Karpas-422 (cell line): ENCODE measurements at regions not wholly inside any gene's neighbourhood (a gene's known extent, or its start where the extent isn't known, plus 50 kb on each side); places are given as distances from the start of the nearest gene placed in this dataset.

Experiments used
- DNase-seq: peaks from one replicate; pipeline ENCODE4 v3.0.0-alpha.2; 2015
- H2AFZ ChIP-seq: fragments of 200-600 bp; sonication (generic); 2 replicates; pipeline ENCODE4 v1.6.1; 2014; ENCODE audit warnings: antibody characterized with exemption, low read length, mixed read lengths
- H3K27ac ChIP-seq: fragments of 200-600 bp; sonication (generic); 2 replicates; pipeline ENCODE4 v1.5.1; 2014; ENCODE audit warnings: mild to moderate bottlenecking, low read length, moderate library complexity
- H3K27me3 ChIP-seq: fragments of 200-600 bp; sonication (generic); 2 replicates; pipeline ENCODE4 v1.6.1; 2014; ENCODE audit warnings: low read length, mixed read lengths
- H3K36me3 ChIP-seq: fragments of 200-600 bp; sonication (generic); 2 replicates; pipeline ENCODE4 v1.6.1; 2014; ENCODE audit warnings: low read length, mixed read lengths; ENCODE audit not compliant: insufficient read depth
- H3K4me1 ChIP-seq: fragments of 200-600 bp; sonication (generic); 2 replicates; pipeline ENCODE4 v1.6.1; 2014; ENCODE audit warnings: mild to moderate bottlenecking, low read length, mixed read lengths
- H3K4me2 ChIP-seq: fragments of 200-600 bp; sonication (generic); 2 replicates; pipeline ENCODE4 v1.6.1; 2014; ENCODE audit warnings: low read length, low read depth, mild to moderate bottlenecking; ENCODE audit not compliant: poor library complexity, severe bottlenecking
- H3K4me3 ChIP-seq: fragments of 200-600 bp; sonication (generic); 2 replicates; pipeline ENCODE4 v1.5.1; 2014; ENCODE audit warnings: mild to moderate bottlenecking, antibody characterized with exemption, low read length, mixed read lengths
- H3K79me2 ChIP-seq: fragments of 200-600 bp; sonication (generic); 2 replicates; pipeline ENCODE4 v1.6.1; 2014; ENCODE audit warnings: mild to moderate bottlenecking, low read length, mixed read lengths
- H3K9ac ChIP-seq: fragments of 200-600 bp; sonication (generic); 2 replicates; pipeline ENCODE4 v1.6.0; 2014; ENCODE audit warnings: low read length
- H3K9me2 ChIP-seq: fragments of 200-600 bp; sonication (generic), shearing (Covaris generic); replicated peaks from 2 replicates; pipeline ENCODE4 v1.6.0; 2014; ENCODE audit warnings: mild to moderate bottlenecking, low read length, moderate library complexity; ENCODE audit not compliant: insufficient read depth
- H3K9me3 ChIP-seq: fragments of 300-700, 200-600 bp; sonication (generic); 2 replicates; pipeline ENCODE4 v1.6.1; 2014; ENCODE audit warnings: low read length, mixed read lengths
- H4K20me1 ChIP-seq: fragments of 200-600 bp; sonication (generic); 2 replicates; pipeline ENCODE4 v1.6.1; 2014; ENCODE audit warnings: mild to moderate bottlenecking, antibody characterized with exemption, low read length, low read depth; ENCODE audit not compliant: insufficient read depth

DNA sequence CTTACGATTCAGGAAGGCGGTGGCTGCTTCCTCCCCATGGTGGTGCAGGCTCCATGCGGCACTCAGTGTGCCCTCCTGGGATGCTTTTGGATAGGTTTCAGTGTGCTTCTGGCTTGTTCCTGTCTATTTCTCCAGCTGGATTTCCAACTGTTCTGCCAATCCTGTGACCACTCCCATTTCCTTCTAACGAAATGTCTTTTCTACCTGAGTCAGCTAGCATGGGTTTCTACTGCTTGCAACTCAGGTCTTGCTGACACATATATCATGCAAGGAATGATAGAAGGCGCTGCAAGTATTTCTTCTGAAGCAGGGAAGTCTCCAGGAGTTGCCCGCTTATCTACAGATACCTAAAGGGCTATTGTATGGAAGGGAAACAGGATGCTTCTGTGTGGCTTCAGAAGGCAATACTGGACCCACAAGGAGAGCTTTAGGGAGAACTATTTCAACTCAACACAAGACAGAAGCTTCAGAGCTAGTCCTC, 244.4 kb downstream of the OPA1 start:
- Histone ChIP-seq H3K4me3 (no peak overlapping the region), H3K27ac (no peak overlapping the region), H3K36me3 (no peaks in the 10 kb centered on the region), H3K9me2 (no peaks in the 10 kb centered on the region), H4K20me1 (no peaks in the 10 kb centered on the region), H3K9ac (no peak overlapping the region), H2AFZ (no peak overlapping the region), H3K9me3 (no peaks in the 10 kb centered on the region), H3K4me1 (peaks cover 12% of the 10 kb centered on the region), H3K4me2 (no peak overlapping the region), H3K27me3 (no peaks in the 10 kb centered on the region), H3K79me2 (no peaks in the 10 kb centered on the region)
- no peak for DNase-seq

DNA sequence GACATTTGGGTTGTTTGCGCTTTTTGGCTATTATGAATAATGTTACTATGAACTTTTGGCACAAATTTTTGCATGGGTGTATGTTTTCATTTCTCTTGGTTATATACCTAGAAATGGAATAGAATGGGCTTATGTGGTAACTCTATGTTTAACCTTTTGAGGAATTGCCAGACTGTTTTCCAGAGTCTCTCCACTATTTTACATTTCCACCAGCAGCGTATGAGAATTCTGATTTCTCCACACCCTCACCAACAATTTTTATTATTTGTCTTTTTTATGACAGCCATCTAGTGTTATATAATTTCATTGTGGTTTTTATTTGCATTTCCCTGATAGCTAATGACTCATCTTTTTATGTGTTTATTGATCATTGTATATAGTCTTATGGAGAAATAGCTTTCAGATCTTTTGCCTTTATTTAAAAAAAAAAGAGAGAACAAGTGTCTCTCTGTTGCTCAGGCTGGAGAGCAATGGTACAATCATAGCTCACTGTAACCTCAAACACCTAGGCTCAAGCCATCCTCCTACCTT, 247.2 kb downstream of the OPA1 start:
- no peaks in the 10 kb centered on the region for H4K20me1 ChIP-seq
- H3K4me1 ChIP-seq: peaks cover 16% of the 10 kb centered on the region
- DNase-seq: no peak
- no peaks in the 10 kb centered on the region for H3K36me3 ChIP-seq
- H3K4me2 ChIP-seq: no peak overlapping the region
- no peak overlapping the region for H3K9ac ChIP-seq
- H3K9me3 ChIP-seq: no peaks in the 10 kb centered on the region
- H2AFZ ChIP-seq: no peak overlapping the region
- no peaks in the 10 kb centered on the region for H3K79me2 ChIP-seq
- no peaks in the 10 kb centered on the region for H3K27me3 ChIP-seq
- H3K27ac ChIP-seq: no peak overlapping the region
- no peaks in the 10 kb centered on the region for H3K9me2 ChIP-seq
- H3K4me3 ChIP-seq: no peak overlapping the region

DNA sequence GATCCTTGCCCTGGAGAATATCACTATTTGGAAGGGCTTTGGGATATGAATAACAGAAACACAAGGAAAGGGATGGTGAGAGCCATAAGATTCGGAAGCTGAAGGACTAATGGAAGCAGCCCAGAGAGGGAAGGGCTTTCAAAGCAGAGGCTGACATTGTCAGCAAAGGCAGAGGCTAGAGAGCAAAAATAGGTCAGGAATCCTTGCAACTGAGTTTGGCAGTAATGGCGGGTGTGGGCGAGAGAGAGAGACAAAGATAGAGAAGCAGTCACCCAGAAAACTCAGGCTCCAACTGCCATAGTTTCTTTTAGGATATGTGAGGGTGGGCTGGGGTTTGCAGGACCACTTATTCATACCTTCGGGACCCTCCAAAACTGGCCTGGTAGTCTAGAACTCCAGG, 248.6 kb downstream of the OPA1 start:
- Histone ChIP-seq H3K4me2 (peak overlapping the region; percentile 48), H4K20me1 (no peaks in the 10 kb centered on the region), H2AFZ (no peak overlapping the region), H3K4me1 (peaks cover 16% of the 10 kb centered on the region), H3K4me3 (no peak overlapping the region), H3K79me2 (no peaks in the 10 kb centered on the region), H3K9me2 (no peaks in the 10 kb centered on the region), H3K27me3 (no peaks in the 10 kb centered on the region), H3K36me3 (no peaks in the 10 kb centered on the region), H3K9me3 (no peaks in the 10 kb centered on the region), H3K9ac (no peak overlapping the region), H3K27ac (no peak overlapping the region)
- no peak for DNase-seq

DNA sequence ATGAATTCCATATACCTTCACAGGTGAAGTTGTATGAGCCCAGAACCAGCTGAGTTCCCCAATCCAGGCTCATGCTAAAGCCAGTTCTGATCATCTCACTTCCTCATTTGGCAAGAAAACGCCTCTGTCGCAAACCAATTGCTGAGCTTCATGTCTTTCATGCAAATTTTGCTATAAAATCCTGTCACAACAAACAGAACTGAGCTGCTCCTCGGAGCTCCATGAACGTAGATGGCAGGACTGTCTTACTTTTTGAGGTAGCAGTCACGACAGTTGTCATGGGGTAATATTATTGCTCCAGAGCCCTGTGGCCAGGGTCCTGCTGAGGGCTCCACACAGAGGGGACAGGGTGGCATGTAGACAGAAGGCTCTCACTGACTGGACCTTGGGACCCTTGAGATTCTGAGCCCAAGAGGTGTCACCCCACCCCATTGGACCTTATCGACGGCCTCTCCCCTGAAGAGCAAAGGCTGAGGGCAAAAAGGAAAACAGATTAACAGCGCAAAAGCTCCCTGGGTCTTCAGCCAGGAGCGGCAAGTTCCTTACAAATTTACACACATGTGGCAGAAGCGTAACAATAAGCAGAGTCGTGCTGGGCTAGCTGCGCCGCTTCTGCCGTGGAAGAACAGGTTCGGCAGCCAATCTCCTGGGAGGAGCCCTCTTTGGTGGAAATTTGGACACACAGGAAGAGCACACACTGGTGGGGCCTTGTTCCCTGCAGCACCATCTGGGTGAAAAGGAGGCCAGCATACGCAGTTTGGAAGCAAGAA, 249.2 kb downstream of the OPA1 start:
- peak overlapping the region; percentile 48 for H3K4me2 ChIP-seq
- no peaks in the 10 kb centered on the region for H3K79me2 ChIP-seq
- peak; percentile 92 for DNase-seq
- H3K36me3 ChIP-seq: no peaks in the 10 kb centered on the region
- peak overlapping the region; percentile 16; the same call in 1 of the 2 replicates for H2AFZ ChIP-seq
- H3K4me1 ChIP-seq: peaks cover 16% of the 10 kb centered on the region
- no peaks in the 10 kb centered on the region for H3K27me3 ChIP-seq
- H4K20me1 ChIP-seq: no peaks in the 10 kb centered on the region
- no peaks in the 10 kb centered on the region for H3K9me2 ChIP-seq
- peak overlapping the region; percentile 37; the same call in 1 of the 2 replicates for H3K4me3 ChIP-seq
- H3K9me3 ChIP-seq: no peaks in the 10 kb centered on the region
- no peak overlapping the region for H3K27ac ChIP-seq
- H3K9ac ChIP-seq: peak overlapping the region; percentile 38

DNA sequence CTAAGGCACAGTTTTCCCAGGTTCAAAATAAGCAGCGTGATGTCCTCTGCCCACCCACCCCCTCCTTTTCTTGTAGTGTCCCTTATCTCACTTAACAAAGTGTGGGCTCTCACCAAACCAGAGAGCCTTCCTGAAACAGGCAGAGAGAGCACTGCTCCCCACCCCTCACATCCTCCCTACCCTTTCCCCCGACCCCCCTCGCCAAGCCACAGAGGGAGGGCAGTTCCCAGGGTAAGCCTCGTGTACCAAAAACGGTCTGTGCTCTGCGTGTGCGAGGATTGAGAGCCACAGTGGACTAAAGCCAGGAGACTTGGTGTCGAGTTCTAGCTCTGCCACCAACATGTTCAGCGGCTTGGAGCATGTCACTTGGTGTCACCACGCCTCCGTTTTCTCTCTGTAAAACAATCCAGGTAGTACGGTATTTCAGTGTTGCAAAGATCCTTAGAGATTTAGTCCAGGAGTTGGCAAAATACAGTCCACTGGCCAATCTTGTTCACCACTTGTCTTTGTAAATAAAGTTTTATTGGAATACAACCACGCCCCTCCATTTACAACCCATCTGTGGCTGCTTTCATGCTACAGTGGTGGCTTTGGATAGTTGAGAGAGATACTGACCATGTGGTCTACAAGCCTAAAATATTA, 249.9 kb downstream of the OPA1 start:
- Histone ChIP-seq H3K4me1 (peaks cover 16% of the 10 kb centered on the region), H3K9me2 (no peaks in the 10 kb centered on the region), H3K27me3 (no peaks in the 10 kb centered on the region), H3K27ac (no peak overlapping the region), H2AFZ (peak overlapping the region; percentile 16; the same call in 1 of the 2 replicates), H3K4me3 (no peak overlapping the region), H3K9me3 (no peaks in the 10 kb centered on the region), H3K9ac (peak overlapping the region; percentile 38), H3K4me2 (peak overlapping the region; percentile 48), H3K36me3 (no peaks in the 10 kb centered on the region), H3K79me2 (no peaks in the 10 kb centered on the region), H4K20me1 (no peaks in the 10 kb centered on the region)
- no peak for DNase-seq

DNA sequence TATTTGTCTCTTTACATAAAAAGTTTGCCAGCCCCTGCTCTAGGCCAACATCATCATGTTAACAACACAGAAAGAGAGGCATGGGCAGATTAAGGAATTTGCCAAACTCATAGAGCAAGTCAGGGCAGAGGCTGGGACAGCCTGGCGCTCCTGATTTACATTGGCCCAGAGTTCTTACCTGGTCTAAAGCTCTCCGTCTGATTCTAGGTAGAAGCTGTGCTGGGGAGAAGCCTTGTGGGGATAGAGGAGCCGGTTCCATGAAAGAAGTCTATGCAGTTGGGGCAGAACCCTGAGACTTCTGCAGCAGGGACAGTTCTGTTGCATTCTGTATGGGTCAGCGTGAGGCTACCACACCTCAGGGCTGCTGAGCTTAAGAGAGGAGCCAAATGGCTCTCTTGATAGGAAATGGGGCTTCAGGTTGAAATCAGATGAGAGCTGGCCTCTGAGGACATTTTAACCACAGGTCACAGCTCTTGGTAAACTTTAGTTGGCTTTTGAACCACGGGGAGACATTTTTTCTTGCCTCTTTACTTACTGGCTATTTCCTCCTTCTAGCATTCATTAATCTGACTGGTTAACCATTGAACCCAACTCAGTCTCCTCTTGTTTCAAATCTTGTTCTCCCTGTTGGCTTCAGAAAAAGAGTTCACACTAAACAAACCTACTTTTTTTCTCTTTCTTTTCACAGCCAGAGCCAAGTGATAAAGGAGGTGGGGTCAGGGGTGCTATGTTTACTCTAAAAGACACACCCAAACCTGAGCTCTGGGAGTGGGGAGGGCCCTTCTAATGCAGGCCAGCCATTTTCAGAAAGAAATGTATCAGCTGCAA, 250.7 kb downstream of the OPA1 start:
- Histone ChIP-seq H2AFZ (no peak overlapping the region), H3K4me3 (no peak overlapping the region), H3K27me3 (no peaks in the 10 kb centered on the region), H3K9ac (no peak overlapping the region), H3K79me2 (no peaks in the 10 kb centered on the region), H3K9me3 (no peaks in the 10 kb centered on the region), H3K9me2 (no peaks in the 10 kb centered on the region), H3K4me1 (peaks cover 16% of the 10 kb centered on the region), H3K36me3 (no peaks in the 10 kb centered on the region), H3K4me2 (no peak overlapping the region), H4K20me1 (no peaks in the 10 kb centered on the region), H3K27ac (no peak overlapping the region)
- DNase-seq: no peak

DNA sequence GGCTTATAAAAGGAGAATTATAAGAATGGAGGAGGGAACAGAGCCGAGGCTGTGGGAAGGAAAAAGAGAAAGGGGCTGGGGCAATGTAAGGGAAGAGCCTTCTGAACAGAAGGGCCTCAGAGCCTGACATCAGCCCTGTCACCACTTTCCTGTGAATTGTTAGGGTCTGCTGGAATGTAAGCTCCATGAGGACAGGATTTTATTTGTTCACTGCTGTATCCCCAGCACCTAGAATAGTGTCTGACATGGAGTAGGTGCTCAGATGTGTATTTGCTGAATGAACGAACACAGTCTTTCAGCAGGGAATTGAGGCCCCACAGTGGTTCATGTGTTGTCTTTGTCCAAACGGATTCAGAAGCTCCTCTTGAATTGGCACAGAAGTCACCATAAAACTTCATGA, 251.5 kb downstream of the OPA1 start:
- H3K4me3 ChIP-seq: no peak overlapping the region
- H3K9me3 ChIP-seq: no peaks in the 10 kb centered on the region
- no peaks in the 10 kb centered on the region for H3K79me2 ChIP-seq
- no peak overlapping the region for H2AFZ ChIP-seq
- H3K9me2 ChIP-seq: no peaks in the 10 kb centered on the region
- no peak overlapping the region for H3K27ac ChIP-seq
- H4K20me1 ChIP-seq: no peaks in the 10 kb centered on the region
- H3K36me3 ChIP-seq: no peaks in the 10 kb centered on the region
- H3K27me3 ChIP-seq: no peaks in the 10 kb centered on the region
- H3K9ac ChIP-seq: no peak overlapping the region
- peaks cover 16% of the 10 kb centered on the region for H3K4me1 ChIP-seq
- H3K4me2 ChIP-seq: no peak overlapping the region
- no peak for DNase-seq

DNA sequence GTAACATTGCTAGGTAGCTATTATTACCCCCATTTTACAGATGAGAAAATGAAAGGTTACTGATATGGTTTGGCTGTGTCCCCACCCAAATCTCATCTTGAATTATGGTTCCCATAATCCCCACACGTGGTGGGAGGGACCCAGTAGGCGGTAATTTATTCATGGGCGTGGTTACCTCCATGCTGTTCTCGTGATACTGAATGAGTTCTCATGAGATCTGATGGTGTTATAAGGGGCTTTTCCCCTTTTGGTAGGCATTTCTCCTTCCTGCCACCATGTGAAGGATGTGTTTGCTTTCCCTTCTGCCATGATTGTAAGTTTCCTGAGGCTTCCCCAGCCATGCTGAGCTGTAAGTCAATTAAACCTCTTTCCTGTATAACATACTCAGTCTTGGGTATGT, 252.1 kb downstream of the OPA1 start:
- Histone ChIP-seq H3K79me2 (no peaks in the 10 kb centered on the region), H3K4me1 (peaks cover 16% of the 10 kb centered on the region), H2AFZ (no peak overlapping the region), H3K9ac (no peak overlapping the region), H4K20me1 (no peaks in the 10 kb centered on the region), H3K36me3 (no peaks in the 10 kb centered on the region), H3K4me3 (no peak overlapping the region), H3K9me2 (no peaks in the 10 kb centered on the region), H3K27ac (no peak overlapping the region), H3K27me3 (no peaks in the 10 kb centered on the region), H3K9me3 (no peaks in the 10 kb centered on the region), H3K4me2 (no peak overlapping the region)
- no peak for DNase-seq
